IMR-90 (cell line): ENCODE measurements at regions not wholly inside any gene's neighbourhood (a gene's known extent, or its start where the extent isn't known, plus 50 kb on each side); places are given as distances from the start of the nearest gene placed in this dataset.

Experiments used
- ATAC-seq: fragments of 200-7000 bp; cut with Tn5 transposase; 2 replicates; pipeline ENCODE4 v1.9.1; 2020; ENCODE audit warnings: low read depth, mild to moderate bottlenecking, moderate library complexity
- BruUV-seq: library from RNA; stranded (reverse); fragments of 400-500 nt; replicated peaks from 2 replicates; lab custom pipeline; 2021; lab: Mats Ljungman, UMichigan
- CTCF ChIA-PET: fragments of 300-600 bp; formaldehyde crosslinking; extraction: SDS; loops from one replicate; lab custom pipeline; 2021; ENCODE audit warnings: antibody characterized with exemption; lab: Yijun Ruan, JAX
- POLR2A ChIA-PET: fragments of 300-600 bp; sonication (Branson Sonifier 250); formaldehyde crosslinking; loops from one replicate; lab custom pipeline; 2022; ENCODE audit warnings: antibody characterized with exemption; ENCODE audit not compliant: unreplicated experiment; lab: Charles Lee
- DNase-seq: peaks from one replicate; pipeline ENCODE4 v3.0.0; 2013
- H2AFZ ChIP-seq: replicated peaks from 2 replicates; pipeline ENCODE3; 2013; ENCODE audit warnings: low read length, mild to moderate bottlenecking; ENCODE audit not compliant: poor library complexity
- H2AK5ac ChIP-seq: 2 replicates; pipeline ENCODE4 v1.6.1; 2013; ENCODE audit warnings: low read depth, low read length, inconsistent platforms
- H2AK9ac ChIP-seq: replicated peaks from 2 replicates; pipeline ENCODE3; 2013; ENCODE audit warnings: mild to moderate bottlenecking, low read depth, low read length, moderate library complexity; ENCODE audit not compliant: poor library complexity
- H2BK120ac ChIP-seq: 2 replicates; pipeline ENCODE4 v1.6.1; 2013; ENCODE audit warnings: low read depth, low read length, inconsistent platforms
- H2BK15ac ChIP-seq: 3 replicates; pipeline ENCODE4 v1.6.1; 2013; ENCODE audit warnings: low read depth, low read length, inconsistent platforms
- H2BK20ac ChIP-seq: 2 replicates; pipeline ENCODE4 v1.6.1; 2013; ENCODE audit warnings: low read depth, mild to moderate bottlenecking, inconsistent platforms, low read length, moderate library complexity
- H2BK5ac ChIP-seq: 2 replicates; pipeline ENCODE4 v1.6.1; 2013; ENCODE audit warnings: mild to moderate bottlenecking, low read depth, low read length, inconsistent platforms; ENCODE audit not compliant: poor library complexity, severe bottlenecking
- H3K14ac ChIP-seq: replicated peaks from 2 replicates; pipeline ENCODE4 v1.6.1; 2013; ENCODE audit warnings: low read depth, low read length, inconsistent platforms
- H3K18ac ChIP-seq: 2 replicates; pipeline ENCODE4 v1.6.1; 2013; ENCODE audit warnings: low read depth, low read length, control low read depth
- H3K23ac ChIP-seq: 2 replicates; pipeline ENCODE4 v1.6.1; 2013; ENCODE audit warnings: low read depth, low read length, inconsistent platforms
- H3K27ac ChIP-seq: 2 replicates; pipeline ENCODE4 v1.5.1; 2013; ENCODE audit warnings: mild to moderate bottlenecking, control low read depth, low read length; ENCODE audit not compliant: insufficient read depth
- H3K27me3 ChIP-seq: 2 replicates; pipeline ENCODE4 v1.6.1; 2013; ENCODE audit warnings: low read length; ENCODE audit not compliant: control insufficient read depth, insufficient read depth
- H3K36me3 ChIP-seq: 2 replicates; pipeline ENCODE4 v1.6.1; 2013; ENCODE audit warnings: low read length, mixed read lengths; ENCODE audit not compliant: control insufficient read depth, insufficient read depth
- H3K4ac ChIP-seq: 2 replicates; pipeline ENCODE4 v1.6.1; 2013; ENCODE audit warnings: low read depth, low read length, inconsistent platforms
- H3K4me1 ChIP-seq: 2 replicates; pipeline ENCODE4 v1.6.1; 2013; ENCODE audit warnings: low read length, mixed read lengths; ENCODE audit not compliant: control insufficient read depth, insufficient read depth
- H3K4me2 ChIP-seq: 2 replicates; pipeline ENCODE4 v1.6.1; 2013; ENCODE audit warnings: low read depth, mild to moderate bottlenecking, control low read depth, low read length, moderate library complexity
- H3K4me3 ChIP-seq: 2 replicates; pipeline ENCODE4 v1.5.1; 2013; ENCODE audit warnings: low read depth, mild to moderate bottlenecking, control low read depth, low read length, moderate library complexity; ENCODE audit not compliant: insufficient read depth
- H3K56ac ChIP-seq: 2 replicates; pipeline ENCODE4 v1.6.1; 2013; ENCODE audit warnings: low read length, inconsistent platforms; ENCODE audit not compliant: insufficient read depth; ENCODE audit errors: extremely low read depth
- H3K79me1 ChIP-seq, 2 experiments: 2 replicates each; pipeline ENCODE4 v1.6.1; 2013; ENCODE audit warnings: low read length in 2 of 2, inconsistent platforms in 1 of 2, low read depth in 1 of 2
- H3K9ac ChIP-seq: 2 replicates; pipeline ENCODE4 v1.6.1; 2013; ENCODE audit warnings: low read depth, low read length, control low read depth
- H3K9me1 ChIP-seq: 2 replicates; pipeline ENCODE4 v1.6.1; 2013; ENCODE audit warnings: low read length, inconsistent platforms; ENCODE audit not compliant: insufficient read depth
- H3K9me3 ChIP-seq: 2 replicates; pipeline ENCODE4 v1.6.1; 2013; ENCODE audit warnings: low read length; ENCODE audit not compliant: control insufficient read depth, insufficient read depth
- H4K20me1 ChIP-seq: 2 replicates; pipeline ENCODE4 v1.6.1; 2013; ENCODE audit warnings: low read length, inconsistent platforms; ENCODE audit not compliant: insufficient read depth
- H4K5ac ChIP-seq: 2 replicates; pipeline ENCODE4 v1.6.1; 2013; ENCODE audit warnings: mild to moderate bottlenecking, low read depth, low read length, control low read depth
- H4K8ac ChIP-seq, 2 experiments: 2 replicates each; pipeline ENCODE4 v1.6.1; 2013; ENCODE audit warnings: low read depth in 2 of 2, low read length in 2 of 2, control low read depth in 1 of 2, inconsistent platforms in 1 of 2
- H4K91ac ChIP-seq: 2 replicates; pipeline ENCODE4 v1.6.1; 2013; ENCODE audit warnings: low read depth, low read length, inconsistent platforms; ENCODE audit not compliant: insufficient read depth
- BHLHE40 ChIP-seq: fragments of 150-350 bp; IDR thresholded peaks from 2 replicates; pipeline ENCODE4 v1.6.1; 2016; ENCODE audit warnings: mild to moderate bottlenecking, low read depth, low read length
- CEBPB ChIP-seq: IDR thresholded peaks from 2 replicates; pipeline ENCODE4 v1.6.1; 2012; ENCODE audit warnings: low read depth, low read length, improper control_type of control experiment
- CHD1 ChIP-seq: IDR thresholded peaks from 2 replicates; pipeline ENCODE4 v1.6.1; 2012; ENCODE audit warnings: low read depth, low read length, improper control_type of control experiment
- CTCF ChIP-seq: conservative IDR thresholded peaks from 2 replicates; pipeline ENCODE4 v1.5.1; 2012; ENCODE audit warnings: mild to moderate bottlenecking, low read depth, low read length, improper control_type of control experiment
- FOS ChIP-seq: fragments of 150-350 bp; IDR thresholded peaks from 2 replicates; pipeline ENCODE4 v1.6.1; 2016; ENCODE audit warnings: low read depth, low read length
- MAFK ChIP-seq: IDR thresholded peaks from 2 replicates; pipeline ENCODE4 v1.6.1; 2012; ENCODE audit warnings: low read depth, low read length, improper control_type of control experiment
- MAZ ChIP-seq: IDR thresholded peaks from 2 replicates; pipeline ENCODE4 v1.6.1; 2012; ENCODE audit warnings: low read depth, mild to moderate bottlenecking, low read length, improper control_type of control experiment, moderate library complexity, borderline replicate concordance
- MXI1 ChIP-seq: IDR thresholded peaks from 2 replicates; pipeline ENCODE4 v1.6.1; 2012; ENCODE audit warnings: low read depth, mild to moderate bottlenecking, low read length, moderate library complexity, borderline replicate concordance
- NFE2L2 ChIP-seq: fragments of 150-350 bp; IDR thresholded peaks from 2 replicates; pipeline ENCODE4 v1.6.1; 2016; ENCODE audit warnings: low read depth, mild to moderate bottlenecking, low read length
- POLR2A ChIP-seq: IDR thresholded peaks from 2 replicates; pipeline ENCODE4 v1.6.1; 2012; ENCODE audit warnings: mild to moderate bottlenecking, low read depth, low read length
- RAD21 ChIP-seq: IDR thresholded peaks from 2 replicates; pipeline ENCODE4 v1.6.1; 2012; ENCODE audit warnings: low read length, improper control_type of control experiment
- RCOR1 ChIP-seq: IDR thresholded peaks from 2 replicates; pipeline ENCODE4 v1.6.1; 2012; ENCODE audit warnings: mild to moderate bottlenecking, low read length, improper control_type of control experiment; ENCODE audit not compliant: insufficient replicate concordance
- RFX5 ChIP-seq: IDR thresholded peaks from 2 replicates; pipeline ENCODE4 v1.8.0; 2012; ENCODE audit warnings: low read depth, mild to moderate bottlenecking, low read length, moderate library complexity
- SMC3 ChIP-seq: fragments of 150-350 bp; IDR thresholded peaks from 2 replicates; pipeline ENCODE4 v1.6.1; 2016; ENCODE audit warnings: low read depth, mild to moderate bottlenecking, antibody characterized with exemption, low read length, moderate library complexity
- USF2 ChIP-seq: fragments of 150-350 bp; IDR thresholded peaks from 2 replicates; pipeline ENCODE4 v1.6.1; 2017; ENCODE audit warnings: mild to moderate bottlenecking, antibody characterized with exemption, low read length, low read depth
- WGBS, 2 experiments: methylation state at CpG; one replicate each; pipeline versions ENCODE4 v1.1.5 to v1.1.7; 2013; ENCODE audit warnings: missing lambda C conversion rate in 2 of 2; ENCODE audit not compliant: insufficient read length in 1 of 2; ENCODE audit errors: extremely low coverage in 2 of 2; 5-methylcytosine and 5-hydroxymethylcytosine counted together
- dilution Hi-C: fragments of 300-500 bp; cut with HindIII; formaldehyde crosslinking; loops from one replicate; pipeline ENCODE4 v1.14.3; 2018; ENCODE audit warnings: low sequenced_read_pairs; ENCODE audit not compliant: unreplicated experiment
- in situ Hi-C: fragments of 300-500 bp; cut with MboI; formaldehyde crosslinking; loops from 3 replicates; pipeline ENCODE4 v1.14.3; 2019; ENCODE audit warnings: low sequenced_read_pairs, inconsistent platforms, mixed read lengths
- intact Hi-C: fragments of 100-400 bp; cut with micrococcal nuclease; formaldehyde crosslinking; loops from 2 replicates; pipeline ENCODE4 v1.10.0; 2022
- TF ChIP-seq, protein P1 (sequence below): fragments of 150-350 bp; IDR thresholded peaks from 2 replicates; pipeline ENCODE4 v1.6.1; 2016; ENCODE audit warnings: low read depth, mild to moderate bottlenecking, low read length, moderate library complexity, borderline replicate concordance

DNA sequence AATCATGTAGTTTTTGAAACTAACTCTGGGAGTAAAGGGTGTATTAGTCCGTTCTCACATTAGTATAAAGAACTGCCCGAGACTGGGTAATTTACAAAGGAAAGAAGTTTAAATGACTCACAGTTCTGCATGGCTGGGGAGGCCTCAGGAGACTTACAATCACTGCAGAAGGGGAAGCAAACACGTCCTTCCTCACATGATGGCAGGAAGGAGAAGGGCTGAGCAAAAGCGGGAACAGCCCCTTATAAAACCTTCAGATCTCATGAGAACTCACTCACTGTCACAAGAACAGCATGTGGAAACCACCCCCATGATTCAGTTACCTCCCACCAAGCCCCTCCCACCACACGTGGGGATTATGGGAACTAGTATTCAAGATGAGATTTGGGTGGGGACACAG lies 256.5 kb upstream of the TNRC6C start:
- H2BK20ac ChIP-seq, result no peak overlapping the region
- dilution Hi-C loops, result no loop called here
- peaks cover 35% of the 10 kb centered on the region for H3K27me3 ChIP-seq
- no peak overlapping the region for H3K9ac ChIP-seq
- in situ Hi-C loops, result no loop called here
- no peaks in the 10 kb centered on the region for H4K20me1 ChIP-seq
- no peaks in the 10 kb centered on the region for H3K9me1 ChIP-seq
- H4K91ac ChIP-seq, result no peak overlapping the region
- no peak overlapping the region for H2AK5ac ChIP-seq
- no peak overlapping the region for H4K8ac ChIP-seq
- intact Hi-C loops, result no loop called here
- WGBS, 2 experiments, result 40% methylated on average over 1 of the region's 5 CpGs; no CpG with 5 or more reads in 1 of the 2 experiments
- H3K4ac ChIP-seq, result no peak overlapping the region
- no peaks in the 10 kb centered on the region for H3K36me3 ChIP-seq
- ATAC-seq, result no peak
- no peak overlapping the region for H4K5ac ChIP-seq
- BruUV-seq, result no TSS peak
- no peak for TF ChIP-seq RAD21
- no peak for TF ChIP-seq MXI1
- TF ChIP-seq SMC3, result no peak
- TF ChIP-seq BHLHE40, result no peak
- no peak for TF ChIP-seq CTCF
- TF ChIP-seq, protein P1, sequence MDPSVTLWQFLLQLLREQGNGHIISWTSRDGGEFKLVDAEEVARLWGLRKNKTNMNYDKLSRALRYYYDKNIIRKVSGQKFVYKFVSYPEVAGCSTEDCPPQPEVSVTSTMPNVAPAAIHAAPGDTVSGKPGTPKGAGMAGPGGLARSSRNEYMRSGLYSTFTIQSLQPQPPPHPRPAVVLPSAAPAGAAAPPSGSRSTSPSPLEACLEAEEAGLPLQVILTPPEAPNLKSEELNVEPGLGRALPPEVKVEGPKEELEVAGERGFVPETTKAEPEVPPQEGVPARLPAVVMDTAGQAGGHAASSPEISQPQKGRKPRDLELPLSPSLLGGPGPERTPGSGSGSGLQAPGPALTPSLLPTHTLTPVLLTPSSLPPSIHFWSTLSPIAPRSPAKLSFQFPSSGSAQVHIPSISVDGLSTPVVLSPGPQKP, result no peak
- TF ChIP-seq FOS, result no peak
- no peak for TF ChIP-seq MAZ
- no peak for TF ChIP-seq USF2
- TF ChIP-seq RCOR1, result no peak
- no peak for TF ChIP-seq POLR2A
- TF ChIP-seq CHD1, result no peak
- TF ChIP-seq MAFK, result no peak
- no peak for TF ChIP-seq RFX5
- TF ChIP-seq CEBPB, result no peak
- TF ChIP-seq NFE2L2, result no peak
- H2AK9ac ChIP-seq, result no peak overlapping the region
- peaks cover 13% of the 10 kb centered on the region for H3K9me3 ChIP-seq
- DNase-seq, result no peak
- no peak overlapping the region for H3K23ac ChIP-seq
- no peak overlapping the region for H2BK5ac ChIP-seq
- no peak overlapping the region for H2BK120ac ChIP-seq
- no peaks in the 10 kb centered on the region for H3K79me1 ChIP-seq
- no peaks in the 10 kb centered on the region for H3K4me1 ChIP-seq
- H2BK15ac ChIP-seq, result no peak overlapping the region
- POLR2A ChIA-PET, result no interaction called here
- no peak overlapping the region for H3K14ac ChIP-seq
- CTCF ChIA-PET, result no interaction called here
- no peak overlapping the region for H3K56ac ChIP-seq
- no peak overlapping the region for H3K4me3 ChIP-seq
- no peak overlapping the region for H3K18ac ChIP-seq
- no peak overlapping the region for H3K4me2 ChIP-seq
- no peak overlapping the region for H3K27ac ChIP-seq
- no peak overlapping the region for H2AFZ ChIP-seq
